GM06990 (cell line): ENCODE measurements at regions not wholly inside any gene's neighbourhood (a gene's known extent, or its start where the extent isn't known, plus 50 kb on each side); places are given as distances from the start of the nearest gene placed in this dataset.
"Not testable (repeated sequence)": the region's sequence is repeated elsewhere in the genome, so short reads cannot be mapped to it uniquely, and the experiment has no call there.

Experiments
- DNase-seq: peaks from one replicate; pipeline ENCODE4 v3.0.0-alpha.2; 2011; ENCODE audit not compliant: insufficient read length; ENCODE audit errors: extremely low read depth
- H3K27me3 ChIP-seq: replicated peaks from 2 replicates; pipeline ENCODE4 v1.6.0; 2011; ENCODE audit warnings: low read length; ENCODE audit not compliant: control insufficient read depth, insufficient read depth
- H3K36me3 ChIP-seq: 2 replicates; pipeline ENCODE4 v1.5.1; 2011; ENCODE audit warnings: low read length; ENCODE audit not compliant: control insufficient read depth, insufficient read depth
- H3K4me3 ChIP-seq: replicated peaks from 2 replicates; pipeline ENCODE4 v1.5.1; 2011; ENCODE audit warnings: low read depth, mild to moderate bottlenecking, control low read depth, low read length
- CTCF ChIP-seq: IDR thresholded peaks from 2 replicates; pipeline ENCODE4 v1.5.1; 2011; ENCODE audit warnings: low read length, control low read depth, mild to moderate bottlenecking, inconsistent platforms; ENCODE audit not compliant: insufficient read depth, poor library complexity, severe bottlenecking

- TF ChIP-seq CTCF, result no peak
- Histone ChIP-seq H3K4me3 (no peak overlapping the region), H3K27me3 (no peaks in the 10 kb centered on the region), H3K36me3 (no peaks in the 10 kb centered on the region)
- DNase-seq, result no peak
Measured at GRCh38 chr10:3559011-3559410, 226.0 kb downstream of the KLF6 start.

- not testable (repeated sequence) for DNase-seq, H3K27me3 ChIP-seq, H3K4me3 ChIP-seq, H3K36me3 ChIP-seq
Measured at GRCh38 chr10:3556191-3557017, 228.6 kb downstream of the KLF6 start.

DNA sequence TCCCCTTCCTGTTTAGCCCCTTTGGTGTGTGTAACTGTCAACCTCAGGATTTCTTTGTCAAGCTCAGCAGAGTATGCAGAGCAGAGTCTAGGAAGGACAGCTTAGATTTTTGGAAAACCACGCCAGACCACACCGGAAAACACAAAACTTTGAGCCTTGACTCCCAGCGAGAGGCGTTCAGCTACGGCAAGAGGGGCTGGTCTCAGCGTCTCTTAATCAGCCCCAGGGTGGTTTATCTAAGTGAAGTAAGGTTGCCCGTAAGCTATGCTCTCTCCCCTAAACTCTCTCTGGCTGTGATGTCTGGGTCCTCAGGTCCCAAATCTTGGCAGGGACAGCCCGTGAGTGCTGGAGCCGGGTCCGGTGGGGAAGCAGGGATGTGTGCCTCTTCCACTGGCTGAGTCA, 230.9 kb downstream of the KLF6 start:
- TF ChIP-seq CTCF, result no peak
- H3K4me3 ChIP-seq, result no peak overlapping the region
- no peak for DNase-seq
- no peaks in the 10 kb centered on the region; the same call in 1 of the 2 replicates for H3K27me3 ChIP-seq
- no peaks in the 10 kb centered on the region for H3K36me3 ChIP-seq

GRCh38 chr10:3552281-3552680, 232.7 kb downstream of the KLF6 start:
- DNase-seq, result no peak
- H3K4me3 ChIP-seq, result no peak overlapping the region
- no peaks in the 10 kb centered on the region; the same call in 1 of the 2 replicates for H3K27me3 ChIP-seq
- H3K36me3 ChIP-seq, result no peaks in the 10 kb centered on the region
- TF ChIP-seq CTCF, result no peak

DNA sequence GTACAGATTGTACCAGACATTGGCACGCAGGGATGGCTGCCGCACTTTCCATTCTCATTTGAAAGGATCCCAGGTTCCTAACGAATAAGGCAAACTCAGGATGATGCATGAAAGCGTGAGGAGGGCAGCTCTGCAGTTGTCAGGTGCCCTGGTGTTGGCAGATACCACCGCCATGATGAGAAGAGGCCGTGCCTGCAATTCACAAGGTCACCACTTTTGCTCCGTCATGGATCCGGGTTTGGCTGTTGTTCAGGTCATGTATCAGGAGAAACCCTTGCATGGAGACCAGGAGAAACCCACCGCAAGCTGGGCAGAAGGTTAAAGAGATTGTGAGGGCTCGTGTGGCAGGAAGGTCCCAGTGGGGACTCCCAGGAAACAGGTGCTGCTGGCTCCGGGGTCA, 233.2 kb downstream of the KLF6 start:
- Histone ChIP-seq H3K36me3 (no peaks in the 10 kb centered on the region), H3K27me3 (no peaks in the 10 kb centered on the region; the same call in 1 of the 2 replicates), H3K4me3 (no peak overlapping the region)
- no peak for DNase-seq
- no peak for TF ChIP-seq CTCF

DNA sequence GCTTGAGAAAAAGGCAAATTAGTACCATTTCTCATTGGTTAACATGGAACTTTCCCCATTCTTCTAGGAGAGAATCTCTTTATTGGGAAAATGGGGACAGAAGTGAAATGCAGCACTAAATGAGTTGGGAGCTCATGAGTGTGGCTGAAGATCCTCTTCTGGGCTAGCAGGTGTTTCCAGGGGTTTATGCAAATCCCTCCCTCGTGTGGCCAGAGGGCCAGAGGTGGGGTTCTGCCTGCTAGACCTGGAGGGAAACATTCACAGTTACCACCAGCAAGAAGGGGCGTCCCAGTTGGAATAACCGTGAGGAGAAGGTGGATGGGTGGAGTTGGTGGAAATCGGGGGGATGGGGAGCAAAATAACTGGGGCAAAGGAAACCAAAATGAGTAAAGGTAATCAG, 235.9 kb downstream of the KLF6 start:
- no peaks in the 10 kb centered on the region; the same call in 1 of the 2 replicates for H3K27me3 ChIP-seq
- no peaks in the 10 kb centered on the region for H3K36me3 ChIP-seq
- no peak for DNase-seq
- no peak for TF ChIP-seq CTCF
- H3K4me3 ChIP-seq, result no peak overlapping the region
